GM21381 (cell line): ENCODE measurements at regions not wholly inside any gene's neighbourhood (a gene's known extent, or its start where the extent isn't known, plus 50 kb on each side); places are given as distances from the start of the nearest gene placed in this dataset.

Source experiments
- ATAC-seq: cut with Tn5 transposase; IDR thresholded peaks from one replicate; pipeline ENCODE4 v1.9.1; 2021; ENCODE audit warnings: mild to moderate bottlenecking, moderate library complexity; ENCODE audit not compliant: unreplicated experiment

DNA sequence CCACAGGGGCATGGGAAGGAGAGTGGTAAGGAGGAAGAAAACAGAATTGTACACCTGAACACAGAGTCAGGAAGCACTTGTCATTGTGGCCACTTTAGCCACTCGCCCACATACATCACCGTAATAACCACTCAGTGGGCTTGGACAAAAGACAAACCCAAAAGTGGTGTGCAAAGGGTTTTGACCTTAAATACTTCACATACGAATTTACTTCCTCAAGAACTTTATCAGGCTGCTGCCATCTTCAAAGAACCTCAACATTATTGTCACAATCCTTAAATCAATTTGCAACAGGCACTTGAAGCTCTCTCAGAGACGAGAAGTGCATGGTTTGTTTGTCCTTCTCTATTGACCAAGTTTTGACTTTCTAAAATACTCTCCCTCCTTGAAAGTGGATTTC is 187.3 kb upstream of the EGLN3 start:
- no peak for ATAC-seq

DNA sequence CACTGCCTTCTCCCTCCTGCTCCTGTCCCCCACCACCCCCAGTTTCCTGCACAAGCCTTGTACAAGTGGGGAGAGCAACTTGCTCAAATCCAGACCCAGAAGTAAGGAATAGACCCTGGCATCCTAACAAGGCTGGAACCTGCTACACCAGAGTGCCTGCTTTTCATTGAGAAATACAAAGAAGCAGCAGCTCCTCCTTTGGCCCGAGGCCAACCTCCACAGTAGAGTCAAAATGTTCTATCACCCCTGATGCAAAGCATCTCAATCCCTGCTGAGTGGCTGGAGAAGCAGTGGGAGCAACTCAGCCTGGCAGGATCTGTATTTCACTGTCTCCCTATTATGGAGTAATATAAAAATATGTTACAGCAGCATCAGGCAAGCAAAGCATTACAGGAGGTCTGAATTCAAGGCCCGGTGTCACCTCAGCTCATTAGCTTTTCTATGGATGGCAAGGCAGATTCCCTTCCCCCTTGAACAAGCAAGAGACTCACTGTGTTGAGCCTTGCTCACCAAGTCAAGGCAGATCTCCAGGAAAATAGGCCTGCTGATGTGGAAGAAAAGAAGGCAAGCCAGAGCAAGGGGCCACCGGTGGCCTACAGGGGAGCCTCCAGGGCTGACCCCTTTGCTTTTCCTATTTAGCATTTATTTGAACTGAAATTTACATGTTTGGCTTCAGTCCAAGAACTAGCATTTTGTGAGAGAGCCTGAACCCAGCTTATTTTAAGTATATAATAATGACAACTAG is 186.3 kb upstream of the EGLN3 start:
- ATAC-seq, result no peak

DNA sequence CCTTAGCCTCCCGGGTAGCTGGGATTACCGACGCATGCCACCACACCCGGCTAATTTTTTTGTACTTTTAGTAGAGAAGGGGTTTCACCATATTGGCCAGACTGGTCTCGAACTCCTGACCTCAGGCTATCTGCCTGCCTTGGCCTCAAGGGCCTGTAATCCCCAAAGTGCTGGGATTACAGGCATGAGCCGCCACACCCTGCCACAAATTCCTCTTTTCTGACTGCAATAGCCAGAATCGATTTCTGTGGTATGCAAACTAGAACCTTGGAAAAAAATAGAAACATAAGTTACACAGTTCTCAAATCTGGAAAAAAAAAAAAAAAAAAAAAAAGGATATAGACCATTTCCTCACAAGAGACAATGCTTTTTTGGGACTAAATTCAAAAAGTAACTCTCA is 184.6 kb upstream of the EGLN3 start:
- no peak for ATAC-seq

DNA sequence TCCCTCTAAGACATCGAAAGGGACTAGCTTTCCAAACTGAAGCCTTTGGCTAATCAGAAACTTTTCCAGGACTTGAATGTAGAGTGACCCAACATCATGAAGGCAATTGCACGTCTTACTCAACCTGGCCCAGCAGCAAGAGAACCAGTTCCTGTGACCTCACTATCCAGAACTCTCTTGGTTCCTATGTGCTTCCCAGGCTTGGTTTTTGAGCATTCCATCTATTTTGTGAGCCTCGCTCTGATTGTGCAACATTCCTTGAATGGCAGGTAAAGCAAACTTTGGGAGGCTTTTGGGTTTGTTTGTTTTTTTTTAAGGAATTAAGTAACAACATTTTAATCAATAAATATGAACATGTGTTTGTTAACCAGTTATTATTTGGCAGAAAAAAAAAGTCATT is 183.6 kb upstream of the EGLN3 start:
- ATAC-seq, result no peak

DNA sequence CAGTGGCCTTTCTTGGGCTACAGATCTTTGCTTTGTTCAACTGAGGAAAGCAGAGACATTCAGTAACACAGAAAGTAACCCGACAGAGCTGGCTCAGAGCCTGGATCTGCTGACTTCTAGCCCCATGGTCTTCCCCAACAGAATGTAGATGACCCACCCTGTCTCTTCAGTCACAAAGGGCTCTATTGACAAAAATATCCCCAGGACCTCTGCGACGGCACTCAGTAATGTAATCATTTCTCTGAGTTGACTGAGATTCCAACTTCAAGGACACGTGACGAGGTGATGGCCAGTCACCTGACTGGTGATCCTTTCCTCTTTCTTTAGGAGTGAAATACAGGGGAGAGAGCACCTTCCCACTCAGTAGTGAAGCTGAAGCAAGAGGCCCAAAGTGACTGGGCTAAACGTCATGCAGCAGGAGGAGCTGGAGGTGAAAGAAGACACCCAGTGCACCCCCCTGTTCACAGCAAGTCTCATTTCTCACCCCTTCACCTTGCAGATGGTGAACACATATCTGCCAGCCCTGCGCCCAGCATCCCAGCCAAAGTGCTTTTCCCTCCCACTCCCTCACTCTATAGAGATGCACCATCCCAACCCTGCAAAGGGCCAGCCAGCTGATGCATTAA is 179.2 kb upstream of the EGLN3 start:
- ATAC-seq, result no peak

DNA sequence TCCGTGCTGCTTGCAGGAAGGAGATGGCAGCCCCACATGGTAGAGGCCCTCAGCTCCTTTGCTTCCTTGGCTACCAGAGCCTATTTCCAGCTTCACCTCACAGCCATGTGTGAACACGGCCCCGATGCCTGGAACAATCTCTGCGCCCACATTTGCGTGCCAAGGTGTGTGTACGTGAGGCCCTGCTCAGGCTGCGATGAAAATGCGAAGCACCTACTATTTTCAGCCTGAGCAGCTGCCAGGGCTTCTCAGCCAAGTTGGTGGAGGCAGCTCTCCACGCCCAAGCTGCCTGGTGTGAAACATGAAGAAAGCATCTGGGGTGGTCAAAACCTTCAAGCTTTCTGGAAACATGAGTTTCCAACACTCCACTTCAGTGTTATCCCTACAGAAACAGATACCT is 177.8 kb upstream of the EGLN3 start:
- no peak for ATAC-seq

DNA sequence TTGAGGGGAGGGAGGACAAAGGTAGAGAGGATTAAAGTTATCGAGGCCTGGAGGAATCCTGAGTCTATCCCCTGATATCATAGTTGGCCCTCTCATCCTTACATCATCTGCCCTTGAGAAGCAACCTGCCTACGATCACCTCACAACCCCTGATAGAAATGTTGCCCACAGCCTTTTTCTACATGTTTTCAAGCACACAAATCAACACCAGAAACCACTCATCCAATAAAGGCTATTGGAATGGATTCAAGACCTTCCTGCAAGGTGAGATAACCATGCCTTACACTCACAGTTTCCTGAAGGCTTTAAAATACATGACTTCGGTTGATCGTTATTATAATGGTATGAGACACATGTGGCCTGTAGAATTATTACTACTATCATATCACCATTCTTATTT is 175.7 kb upstream of the EGLN3 start:
- no peak for ATAC-seq

DNA sequence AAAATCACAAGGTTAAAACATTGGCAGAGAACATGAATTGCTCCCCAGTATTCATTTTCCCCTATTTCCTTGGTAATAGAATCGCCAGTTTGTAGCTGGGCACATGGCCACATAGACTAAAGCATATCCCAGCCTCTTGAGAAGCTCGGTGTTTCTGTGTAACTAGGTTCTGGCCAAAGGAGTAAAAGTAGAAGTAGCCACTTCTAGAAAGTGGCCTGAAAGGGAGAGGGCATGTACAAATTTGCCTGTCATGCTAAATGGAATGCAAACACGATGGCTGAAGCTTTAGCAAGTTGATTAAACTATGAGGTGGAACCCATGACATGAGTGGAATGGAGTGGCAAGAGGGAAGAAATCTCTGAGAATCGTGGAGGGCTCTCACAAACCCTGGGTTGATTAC is 173.7 kb upstream of the EGLN3 start:
- ATAC-seq, result no peak

DNA sequence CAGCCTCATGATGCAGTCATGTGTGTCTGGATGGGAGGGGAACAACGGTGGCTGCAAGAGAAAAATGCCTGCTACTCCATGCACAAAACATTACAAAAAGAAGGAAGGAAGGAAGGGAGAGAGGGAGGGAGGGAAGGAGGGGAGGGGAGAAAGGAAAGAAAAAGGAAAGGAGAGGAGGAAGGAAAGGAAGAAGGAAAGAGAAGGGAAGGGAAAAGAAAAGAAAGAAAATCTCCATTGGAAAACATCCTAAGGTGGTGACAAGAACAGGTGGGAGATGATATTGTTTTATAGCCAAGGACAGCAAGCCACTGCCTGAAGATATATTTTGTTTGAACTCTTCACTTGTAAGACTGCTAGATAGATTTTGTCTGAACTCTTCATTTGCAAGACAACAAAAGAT is 171.8 kb upstream of the EGLN3 start:
- no peak for ATAC-seq

DNA sequence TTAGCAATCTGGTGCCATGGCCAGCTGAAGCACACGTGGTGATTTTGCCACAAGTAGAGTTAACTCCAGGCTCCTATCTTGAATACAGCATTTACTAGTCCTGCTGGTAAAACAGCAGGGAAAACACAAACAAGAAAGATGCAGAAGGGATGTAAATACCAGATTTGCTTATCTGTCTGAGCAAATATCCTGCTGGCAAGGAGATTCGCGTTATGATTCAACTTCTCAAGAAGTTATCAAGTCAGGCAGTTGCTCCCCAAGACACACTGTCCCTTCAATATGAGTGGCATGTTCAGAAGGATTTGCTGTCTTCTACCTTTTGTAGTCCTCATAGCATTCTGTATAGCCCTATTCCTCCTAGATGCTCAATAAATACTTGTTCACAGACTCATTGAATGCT is 171.2 kb upstream of the EGLN3 start:
- ATAC-seq, result no peak

DNA sequence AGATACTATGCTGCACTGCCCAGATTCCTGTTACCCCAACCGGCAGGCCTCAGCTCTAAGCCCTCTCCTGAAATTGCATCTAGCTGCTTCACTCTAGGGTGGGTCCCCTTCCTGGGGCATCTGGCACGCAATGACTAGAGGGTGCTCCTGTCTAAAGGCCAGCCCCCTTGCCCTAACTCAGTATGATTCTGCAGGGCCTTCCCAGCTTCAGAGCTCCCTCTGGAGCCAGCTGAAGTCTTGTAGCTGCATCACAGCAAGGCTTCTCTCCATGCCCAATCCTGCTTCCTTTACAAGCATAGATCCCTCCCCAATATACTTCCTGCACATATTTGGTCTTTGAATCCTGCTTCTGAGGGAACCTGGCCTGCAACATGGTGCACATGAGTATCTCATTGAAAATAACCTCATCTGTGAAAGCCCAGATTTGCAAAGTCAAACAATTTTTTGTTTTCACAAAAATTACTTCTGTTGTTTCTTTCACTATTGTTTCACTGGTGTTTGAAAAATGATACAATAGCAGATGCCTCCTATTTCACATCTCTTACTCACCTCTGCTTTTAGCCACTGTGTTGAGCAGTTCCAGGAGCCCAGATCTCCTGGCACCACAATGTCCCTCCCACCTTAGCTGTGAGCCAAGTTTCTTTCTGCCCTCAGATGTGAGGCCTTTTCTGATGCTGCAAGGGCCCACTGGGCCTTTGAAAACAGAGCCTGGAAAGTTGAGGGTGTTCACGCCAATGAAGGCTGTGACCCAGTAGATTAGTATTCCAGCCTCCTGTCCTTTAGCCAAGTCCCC is 169.5 kb upstream of the EGLN3 start:
- no peak for ATAC-seq

DNA sequence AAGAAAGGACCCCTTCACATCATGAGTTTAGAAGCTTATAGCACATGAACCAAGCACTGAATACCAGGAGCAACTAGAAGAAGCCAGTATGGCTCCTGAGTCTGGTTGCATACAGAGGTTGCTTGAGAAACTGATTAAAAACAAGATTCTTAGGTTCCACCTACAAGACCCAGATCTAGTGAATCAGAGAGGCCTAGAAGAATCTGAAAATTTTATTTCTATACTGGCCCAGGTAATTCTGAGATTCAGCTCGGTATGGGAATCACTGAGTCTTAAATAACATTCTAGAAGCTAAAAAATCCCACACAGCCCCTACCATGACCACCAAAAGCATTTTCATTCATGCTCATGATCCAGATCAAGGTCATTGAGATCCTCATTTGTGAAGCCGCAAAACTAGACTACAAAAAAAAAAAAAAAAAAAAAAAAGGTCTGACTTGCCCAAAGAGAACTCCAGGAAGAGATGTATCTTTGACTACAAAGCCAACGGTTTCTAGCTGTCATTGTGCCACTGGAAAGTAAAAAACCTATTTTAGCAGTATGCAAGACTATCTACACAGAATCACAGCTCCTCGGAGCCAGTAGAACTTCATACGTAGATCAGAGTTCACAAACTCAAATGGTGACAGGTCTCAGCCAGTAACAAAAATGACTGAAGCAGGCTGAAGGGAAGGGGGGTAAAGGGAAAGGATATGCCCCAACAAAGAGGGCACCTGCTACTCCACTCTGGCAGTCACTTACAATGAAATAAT is 168.4 kb upstream of the EGLN3 start:
- ATAC-seq, result no peak

DNA sequence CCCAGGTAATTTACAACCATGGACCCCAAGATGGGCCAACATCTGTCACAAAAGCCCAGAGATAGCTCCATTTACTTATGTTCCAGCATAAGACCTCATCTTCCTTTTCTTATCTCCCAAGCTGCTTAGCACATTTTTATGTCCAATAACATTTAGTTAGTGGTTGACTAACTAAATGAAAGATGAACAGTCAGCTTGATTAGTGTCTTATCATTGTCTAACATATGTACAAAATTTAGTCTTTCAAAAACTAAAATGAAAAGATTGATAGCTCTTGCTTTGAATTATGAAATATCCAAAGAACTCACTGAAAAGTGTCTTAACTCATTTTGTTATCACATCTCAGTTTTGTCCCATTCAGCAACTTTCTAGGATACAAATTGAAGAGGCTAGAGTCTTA is 163.1 kb upstream of the EGLN3 start:
- ATAC-seq, result no peak

DNA sequence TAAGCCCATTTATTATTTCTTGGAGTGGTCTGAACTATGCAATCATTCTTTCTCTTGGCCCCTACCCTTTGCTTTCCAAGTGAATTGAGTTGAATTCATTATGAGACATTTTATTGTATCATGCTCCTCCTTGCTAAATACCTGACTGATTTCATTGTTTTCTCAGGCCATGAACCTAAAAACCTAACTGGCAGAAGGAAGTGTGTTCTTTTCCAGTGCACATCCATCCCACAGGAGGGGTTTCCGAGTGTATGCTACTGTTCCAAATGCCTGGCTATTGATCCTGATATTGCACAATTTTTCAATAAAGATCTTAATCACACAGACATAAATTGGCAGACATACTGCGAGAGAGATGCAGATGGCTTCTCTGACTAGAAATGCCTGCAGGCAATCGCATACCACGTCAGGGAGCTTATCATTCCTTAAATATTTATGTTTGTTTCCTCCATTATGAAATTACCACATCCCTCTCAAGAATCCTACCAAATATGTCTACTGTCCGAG is 162.2 kb upstream of the EGLN3 start:
- ATAC-seq, result no peak

DNA sequence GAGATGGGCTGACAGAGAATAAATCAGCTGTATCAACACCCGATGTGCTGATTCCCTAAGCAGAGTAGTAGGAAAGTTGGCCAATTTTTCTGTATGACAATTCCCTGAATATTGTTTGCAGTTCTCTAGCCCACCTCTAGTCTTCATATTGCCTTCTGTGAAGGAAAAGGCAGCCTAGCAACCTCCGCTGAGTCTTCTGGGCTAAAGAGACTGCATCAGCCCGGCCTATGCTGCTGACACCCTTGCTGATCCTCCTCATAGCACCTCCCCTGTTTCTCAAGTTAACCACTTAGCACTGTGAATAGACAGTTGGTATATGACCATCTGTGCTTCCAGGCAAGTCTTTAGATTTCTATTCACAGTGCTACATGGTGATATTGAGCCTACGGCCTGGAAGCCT is 161.1 kb upstream of the EGLN3 start:
- ATAC-seq, result no peak

DNA sequence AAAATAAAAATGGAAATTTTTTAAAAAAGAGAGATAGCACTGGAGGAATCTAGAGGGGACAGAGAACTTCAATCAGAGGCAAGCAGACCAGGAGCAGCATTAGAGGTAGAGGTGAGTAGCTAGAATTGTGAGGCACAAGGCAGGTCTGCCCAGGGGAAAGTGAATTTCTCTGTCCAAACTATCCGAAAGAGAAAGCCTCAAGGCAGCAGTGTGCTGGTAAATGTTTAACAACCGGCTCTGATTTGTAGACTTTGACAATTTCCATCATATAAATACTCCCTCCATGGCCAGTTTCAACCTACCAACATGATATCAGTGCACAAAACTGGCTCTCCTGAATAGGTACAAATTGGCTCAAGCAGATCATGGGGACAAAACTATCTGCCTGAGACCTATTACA is 160.6 kb upstream of the EGLN3 start:
- no peak for ATAC-seq

DNA sequence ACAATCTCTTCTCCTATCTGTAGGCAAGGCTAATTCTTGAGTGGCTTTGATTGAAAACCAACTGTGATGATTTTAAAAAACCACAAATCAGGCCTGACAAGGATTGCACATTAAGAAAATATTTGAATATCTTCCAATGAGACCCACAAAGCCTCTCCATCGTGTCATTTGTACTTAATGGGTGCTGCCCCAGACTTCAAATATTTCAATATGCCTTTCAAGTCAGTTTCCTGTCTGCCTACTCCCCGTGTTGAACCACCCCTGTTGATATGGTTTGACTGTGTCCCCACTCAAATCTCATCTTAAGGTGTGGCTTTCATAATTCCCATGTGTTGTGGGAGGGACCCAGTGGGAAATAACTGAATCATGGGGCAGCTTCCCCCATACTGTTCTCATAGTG is 159.7 kb upstream of the EGLN3 start:
- ATAC-seq, result no peak

DNA sequence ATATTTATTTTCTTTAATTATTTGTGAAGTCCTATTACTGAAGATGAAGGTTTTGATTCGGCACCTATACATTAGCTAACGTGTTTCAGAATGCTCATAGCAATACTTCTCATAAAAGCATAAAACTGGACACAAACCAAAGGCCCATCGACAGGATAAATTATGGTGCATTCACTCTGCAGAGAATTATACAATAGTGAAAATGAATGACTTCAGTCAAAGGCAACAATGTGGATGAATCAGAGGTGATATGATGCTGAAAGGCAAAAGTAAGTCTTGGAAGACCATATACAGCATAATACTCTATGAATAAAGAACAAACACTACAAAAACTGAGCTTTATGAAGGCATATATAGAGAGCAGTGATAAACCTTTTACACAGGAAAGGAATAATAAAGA is 156.6 kb upstream of the EGLN3 start:
- ATAC-seq, result no peak

DNA sequence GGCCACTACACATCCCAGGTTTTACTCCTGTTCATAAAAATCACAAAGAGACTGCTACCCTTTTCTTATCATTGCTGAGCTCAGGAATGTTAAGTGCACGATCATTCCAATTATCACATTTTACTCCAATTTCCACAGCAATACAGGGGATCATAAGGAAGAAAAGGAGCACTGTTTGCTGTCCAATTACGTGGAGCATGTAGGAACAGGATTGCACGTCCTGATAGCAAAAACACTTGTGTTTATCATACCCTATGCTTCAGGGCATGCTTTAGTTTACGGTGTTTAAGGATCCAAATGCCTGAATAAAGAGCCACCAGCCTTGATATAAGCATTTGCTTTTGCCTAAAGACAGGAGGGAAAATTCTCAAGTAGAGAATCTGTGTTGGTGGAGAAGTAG is 155.4 kb upstream of the EGLN3 start:
- ATAC-seq, result no peak

DNA sequence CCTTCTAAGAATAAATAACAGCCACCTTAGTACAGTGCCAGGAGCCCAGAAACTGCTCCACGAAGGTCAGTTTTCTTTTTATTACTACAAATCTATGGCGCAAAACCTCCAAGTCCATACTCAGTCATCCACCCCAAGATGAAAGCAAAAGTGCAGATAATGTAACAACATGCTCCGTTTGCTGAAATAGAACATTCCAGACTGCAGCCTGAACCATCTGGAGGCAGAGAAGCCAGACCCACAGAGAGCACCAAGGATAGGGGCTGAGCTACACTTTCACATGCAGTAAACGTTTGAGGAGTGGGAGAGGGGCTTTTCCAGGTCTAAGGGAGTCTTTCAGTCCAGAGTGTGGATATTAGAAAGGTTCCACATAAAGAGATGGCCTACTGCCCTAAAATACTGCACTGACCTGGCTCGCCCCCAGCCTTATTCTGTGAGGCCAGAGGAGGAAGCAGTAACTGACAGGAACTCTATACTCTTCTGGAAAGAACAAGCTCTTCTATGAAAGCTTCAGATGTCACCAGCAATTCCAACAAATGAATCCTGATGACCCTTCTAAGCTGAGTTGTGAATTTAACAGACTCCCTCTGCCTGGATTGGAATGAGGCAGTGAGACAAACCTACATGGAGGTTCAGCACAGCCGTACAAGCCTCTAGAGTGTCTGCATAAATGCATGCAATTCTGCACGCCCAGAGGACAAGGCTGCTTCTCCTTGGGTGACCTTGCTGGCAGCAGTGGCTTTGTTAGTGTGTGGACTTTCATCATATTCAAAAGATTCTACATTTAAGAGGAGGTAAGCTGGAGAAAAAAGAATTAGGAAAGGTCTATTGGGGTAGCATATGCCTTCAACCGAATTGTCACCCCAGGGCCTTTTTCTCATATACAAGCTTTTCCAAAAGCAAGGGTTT is 153.9 kb upstream of the EGLN3 start:
- no peak for ATAC-seq
